Activated CD4-positive, alpha-beta T cell treated with anti-CD3 and anti-CD28 coated beads, Interleukin-2, amount 50 U/mL, for 1 hour (primary cell): ENCODE measurements at regions not wholly inside any gene's neighbourhood (a gene's known extent, or its start where the extent isn't known, plus 50 kb on each side); places are given as distances from the start of the nearest gene placed in this dataset.
"Not testable (repeated sequence)": the region's sequence is repeated elsewhere in the genome, so short reads cannot be mapped to it uniquely, and the experiment has no call there.

Source experiments
- DNase-seq: peaks from one replicate; pipeline ENCODE4 v3.0.0-alpha.2; 2020

DNA sequence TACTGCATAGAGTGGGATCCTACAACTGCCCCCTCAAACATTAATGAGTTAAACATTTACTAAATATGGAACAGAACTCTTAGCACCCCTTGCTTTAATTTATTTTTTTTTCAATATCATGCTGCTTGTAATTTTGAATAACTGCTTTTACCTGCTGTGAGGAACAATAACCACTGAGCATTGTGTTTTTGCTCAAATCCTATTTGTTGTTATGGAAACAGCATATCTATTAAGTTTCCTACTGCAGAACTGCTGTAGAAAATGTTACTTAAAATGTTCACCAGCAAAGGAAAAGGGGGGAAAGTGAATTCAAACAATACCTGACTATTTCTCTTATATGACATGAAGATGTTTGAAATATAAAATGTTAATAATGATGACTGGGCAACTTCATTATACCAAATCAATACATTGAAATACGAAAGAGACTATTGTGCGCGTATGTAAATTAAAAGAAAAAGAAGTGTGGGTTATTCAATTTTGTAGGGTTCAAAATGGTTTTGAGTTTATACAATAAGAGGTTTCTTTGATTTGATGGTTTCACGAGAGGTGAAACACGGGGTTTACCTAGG is 1043.8 kb upstream of the NUDT12 start:
- no peak for DNase-seq

GRCh38 chr5:104599726-104600125 is 1037.1 kb upstream of the NUDT12 start:
- no peak for DNase-seq

DNA sequence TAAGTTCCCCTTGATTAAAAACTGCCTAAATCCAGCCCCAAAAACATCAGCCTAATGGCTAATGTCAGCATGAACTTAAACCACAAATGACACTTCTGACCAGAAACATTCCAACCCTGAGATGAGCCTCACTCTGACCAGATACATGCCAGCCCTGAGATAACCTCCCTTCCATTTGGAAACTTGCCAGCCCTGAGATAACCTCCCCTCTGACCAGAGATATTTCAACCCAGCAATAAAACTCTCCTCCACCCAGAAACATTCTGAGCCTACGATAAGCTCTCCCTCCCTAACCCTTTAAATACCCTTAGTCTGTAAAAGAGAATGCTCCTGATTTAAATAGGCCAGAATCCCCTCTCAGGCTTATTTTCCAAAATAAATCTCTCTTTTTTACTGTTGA is 1035.7 kb upstream of the NUDT12 start:
- DNase-seq, result no peak

GRCh38 chr5:104594850-104595249 is 1032.3 kb upstream of the NUDT12 start:
- DNase-seq, result no peak

- no peak for DNase-seq
Observed at GRCh38 chr5:104576677-104577076, 1014.1 kb upstream of the NUDT12 start.

- DNase-seq, result no peak
Observed at GRCh38 chr5:104573949-104574709, 1011.5 kb upstream of the NUDT12 start.

DNA sequence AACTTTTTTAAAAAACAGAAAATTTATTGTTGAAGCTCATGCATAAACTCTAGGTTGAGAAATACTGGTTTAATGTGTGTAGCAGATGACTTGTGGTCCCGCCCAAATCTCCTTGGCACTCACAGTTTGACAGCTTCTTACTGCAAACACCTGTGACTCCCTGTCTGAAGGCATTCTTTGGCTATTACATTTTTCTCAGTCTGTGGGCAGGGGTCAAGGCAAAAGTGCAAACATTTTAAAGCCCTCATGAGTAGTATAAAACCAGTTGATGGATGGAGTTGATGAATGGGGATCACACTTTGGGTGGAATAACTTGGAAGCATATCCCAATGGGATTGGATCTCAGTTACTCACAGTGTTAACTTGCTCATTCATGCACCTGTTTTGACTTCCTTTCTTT is 1007.0 kb upstream of the NUDT12 start:
- no peak for DNase-seq

DNA sequence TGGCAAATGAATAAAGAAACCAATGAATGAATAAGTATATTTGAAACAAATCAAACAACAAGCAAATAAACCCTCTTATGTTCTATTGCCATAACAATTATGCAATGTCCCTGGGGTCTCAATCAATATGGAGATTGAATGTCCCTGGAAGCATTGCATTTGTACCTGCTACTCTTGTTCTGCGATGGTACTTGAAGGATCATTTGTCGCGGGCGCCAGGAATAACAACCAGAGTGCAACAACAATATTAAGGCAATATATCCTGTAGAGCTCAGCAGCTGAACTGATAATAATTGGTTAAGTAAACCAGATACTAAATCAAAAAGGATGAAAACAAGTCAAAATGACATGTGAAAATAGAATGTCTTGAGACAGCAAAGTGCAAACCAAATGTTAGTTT is 1001.9 kb upstream of the NUDT12 start:
- DNase-seq, result no peak

- DNase-seq, result no peak
Observed at GRCh38 chr5:104556957-104557356, 994.4 kb upstream of the NUDT12 start.

- no peak for DNase-seq
Observed at GRCh38 chr5:104551628-104552027, 989.0 kb upstream of the NUDT12 start.

- not testable (repeated sequence) for DNase-seq
Observed at GRCh38 chr5:104546871-104547270, 984.3 kb upstream of the NUDT12 start.

- DNase-seq, result no peak
Observed at GRCh38 chr5:104541141-104541785, 978.7 kb upstream of the NUDT12 start.

- DNase-seq, result no peak
Observed at GRCh38 chr5:104540448-104540847, 977.9 kb upstream of the NUDT12 start.

- DNase-seq, result no peak
Observed at GRCh38 chr5:104539618-104540350, 977.2 kb upstream of the NUDT12 start.

GRCh38 chr5:104538734-104539133 is 976.1 kb upstream of the NUDT12 start:
- no peak for DNase-seq

DNA sequence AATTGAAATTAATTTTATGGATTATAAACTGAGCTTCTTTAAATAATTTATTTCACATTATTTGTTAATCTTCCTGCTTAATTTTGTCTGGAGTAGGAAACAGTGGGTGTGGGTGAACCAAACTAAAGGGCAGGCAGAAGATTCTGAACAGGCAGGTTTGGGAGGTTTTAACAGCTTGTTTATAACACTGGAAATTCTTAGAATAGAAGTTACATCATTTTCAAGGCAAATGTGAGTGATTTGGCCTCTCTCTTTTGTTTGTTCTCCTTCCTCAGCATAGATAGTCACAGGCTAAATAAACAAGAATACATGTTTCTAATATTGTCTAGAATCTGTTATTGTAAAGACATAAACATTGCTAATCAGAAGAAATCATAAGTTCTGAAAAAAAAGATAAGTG is 970.9 kb upstream of the NUDT12 start:
- no peak for DNase-seq

DNA sequence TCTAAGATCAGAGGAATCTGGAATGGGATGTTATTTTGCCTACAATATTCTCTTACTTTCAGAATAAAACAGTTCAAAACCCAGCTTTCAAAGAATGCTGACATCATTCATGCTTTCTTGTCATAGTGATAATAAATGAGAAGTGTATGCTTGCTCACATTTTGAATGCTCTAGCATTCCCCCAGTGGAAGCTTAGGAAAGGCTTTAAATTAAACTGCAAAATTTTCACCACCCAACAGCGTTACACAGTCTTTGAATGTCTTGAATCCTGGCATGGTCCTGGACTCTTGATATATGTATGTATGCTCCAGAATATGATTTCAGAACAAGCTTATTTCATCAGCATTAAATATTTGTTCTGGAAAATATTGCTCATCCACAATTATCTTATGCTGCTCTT is 964.3 kb upstream of the NUDT12 start:
- DNase-seq, result no peak

GRCh38 chr5:104513640-104514072 is 951.1 kb upstream of the NUDT12 start:
- no peak for DNase-seq

GRCh38 chr5:104513121-104513602 is 950.6 kb upstream of the NUDT12 start:
- no peak for DNase-seq

GRCh38 chr5:104512063-104512825 is 949.7 kb upstream of the NUDT12 start:
- no peak for DNase-seq

DNA sequence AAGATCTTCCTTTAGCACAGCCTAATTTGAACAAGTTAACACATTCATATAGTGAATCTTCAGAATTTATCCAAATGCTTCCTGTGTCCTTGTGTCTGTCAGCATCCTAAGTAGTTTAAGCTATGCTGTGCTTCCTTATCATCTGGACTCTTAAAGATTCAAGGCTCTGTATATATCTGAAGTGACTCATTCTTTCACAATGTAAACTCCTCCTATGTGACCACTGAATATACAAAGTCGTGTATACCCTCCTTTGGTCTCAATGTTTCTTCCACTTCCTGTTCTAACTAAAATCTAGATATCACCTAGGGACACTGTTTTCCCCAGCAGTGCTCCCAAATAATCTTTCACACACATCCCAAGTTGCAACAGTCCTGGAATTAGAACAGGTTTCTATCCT is 935.7 kb upstream of the NUDT12 start:
- no peak for DNase-seq

DNA sequence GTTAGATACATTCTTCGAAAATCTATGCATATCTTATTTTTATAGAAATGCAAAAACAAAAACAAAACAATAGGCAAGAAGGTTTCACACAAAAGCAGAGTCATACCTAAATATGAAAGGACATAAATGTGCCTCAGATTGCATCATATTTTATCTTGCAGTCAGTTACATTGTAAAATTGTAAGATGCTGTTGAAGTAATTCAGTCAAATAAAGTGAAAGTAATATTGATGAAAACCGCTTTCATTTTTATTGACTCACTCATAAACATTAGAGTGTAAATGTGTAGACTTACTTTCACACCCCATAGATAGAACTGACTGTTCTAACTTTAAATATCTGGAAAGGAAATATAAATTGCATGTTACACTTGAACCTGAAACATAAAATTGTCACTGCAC is 931.5 kb upstream of the NUDT12 start:
- no peak for DNase-seq

- no peak for DNase-seq
Observed at GRCh38 chr5:104472811-104473210, 910.2 kb upstream of the NUDT12 start.
